Fibroblast of skin of right quadriceps (primary cell): ENCODE measurements at regions not wholly inside any gene's neighbourhood (a gene's known extent, or its start where the extent isn't known, plus 50 kb on each side); places are given as distances from the start of the nearest gene placed in this dataset.
"Not testable (repeated sequence)": the region's sequence is repeated elsewhere in the genome, so short reads cannot be mapped to it uniquely, and the experiment has no call there.

Source experiments
- DNase-seq: peaks from one replicate; pipeline ENCODE4 v3.0.0-alpha.2; 2013

- DNase-seq, result no peak
Measured at GRCh38 chr7:86002858-86003257, 640.9 kb upstream of the GRM3 start.

DNA sequence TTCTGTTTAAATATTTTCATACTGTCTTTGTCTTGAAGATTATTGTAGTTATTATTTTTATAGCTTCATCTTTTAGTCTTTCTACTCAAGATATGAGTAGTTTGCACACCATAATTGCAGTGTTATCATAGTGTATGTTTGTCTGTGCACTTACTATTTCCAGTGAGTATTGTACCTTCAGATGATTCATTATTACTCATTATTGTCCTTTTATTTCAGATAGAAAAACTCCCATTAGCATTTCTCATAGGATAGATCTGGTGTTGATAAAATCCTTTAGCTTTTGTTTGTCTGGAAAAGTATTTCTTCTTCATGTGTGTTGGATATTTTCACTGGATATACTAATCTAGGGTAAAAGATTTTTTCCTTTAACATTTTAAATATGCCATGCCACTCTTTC, 646.2 kb upstream of the GRM3 start:
- no peak for DNase-seq

- no peak for DNase-seq
Measured at GRCh38 chr7:85995101-85995500, 648.6 kb upstream of the GRM3 start.

DNA sequence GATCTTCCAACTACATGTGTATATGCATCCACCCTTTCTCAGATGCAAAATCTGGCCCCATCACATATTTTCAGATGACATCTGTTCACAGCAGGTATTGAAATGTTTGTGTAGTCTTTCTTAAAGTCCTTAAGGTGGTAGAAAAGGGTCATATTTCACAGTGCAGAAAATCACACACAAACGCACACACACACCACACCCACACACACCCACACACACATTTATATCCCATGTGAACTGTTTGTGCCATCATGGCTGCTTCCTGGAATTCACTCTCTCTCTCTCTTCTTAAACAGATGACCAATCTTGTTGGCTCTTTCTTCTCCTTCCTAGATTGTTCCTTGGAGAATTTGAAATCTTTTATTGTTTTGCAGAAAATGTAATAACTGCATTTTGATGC, 663.0 kb upstream of the GRM3 start:
- DNase-seq, result no peak

- DNase-seq, result no peak
Measured at GRCh38 chr7:85974176-85974575, 669.5 kb upstream of the GRM3 start.

- DNase-seq, result no peak
Measured at GRCh38 chr7:85972504-85973141, 671.1 kb upstream of the GRM3 start.

DNA sequence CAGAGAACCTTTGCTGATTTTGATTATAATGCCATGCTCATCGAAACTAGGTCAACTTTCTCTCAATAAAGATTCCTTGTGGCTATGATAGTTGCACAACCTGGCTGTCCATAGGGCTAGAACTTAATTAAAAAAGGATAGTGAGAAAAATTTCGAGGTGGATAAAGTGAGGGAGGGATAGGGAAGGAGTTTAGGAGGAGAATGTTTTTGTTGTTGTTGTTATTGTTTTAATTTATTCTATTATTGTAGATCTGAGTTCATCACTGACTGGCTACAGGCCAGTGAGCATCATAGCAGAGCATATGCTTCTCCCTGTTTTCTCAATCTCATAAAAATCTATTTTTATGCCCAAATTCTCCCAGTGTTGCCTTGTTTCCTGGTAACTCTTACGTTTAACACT, 688.7 kb upstream of the GRM3 start:
- DNase-seq, result no peak

- DNase-seq, result no peak
Measured at GRCh38 chr7:85950871-85951270, 692.8 kb upstream of the GRM3 start.

DNA sequence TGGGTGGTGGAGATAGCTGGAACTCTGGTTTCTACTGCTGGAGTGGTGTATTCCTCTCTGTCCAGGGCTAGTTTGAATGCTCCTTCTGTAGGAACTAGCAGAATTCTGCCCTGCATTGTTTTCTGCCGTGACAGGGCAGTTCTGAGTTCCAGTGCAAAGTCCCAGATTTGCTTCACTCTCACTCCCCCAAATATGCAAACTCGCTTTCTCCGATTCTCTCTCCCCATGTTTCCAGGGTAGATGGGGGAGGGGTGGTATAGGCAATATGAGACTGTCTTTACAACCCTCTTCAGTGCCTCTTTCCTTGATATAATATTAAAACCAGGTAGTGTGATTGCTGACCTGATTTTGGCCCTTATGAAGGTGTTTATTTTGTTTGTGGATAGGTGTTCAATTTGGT, 693.3 kb upstream of the GRM3 start:
- no peak for DNase-seq

DNA sequence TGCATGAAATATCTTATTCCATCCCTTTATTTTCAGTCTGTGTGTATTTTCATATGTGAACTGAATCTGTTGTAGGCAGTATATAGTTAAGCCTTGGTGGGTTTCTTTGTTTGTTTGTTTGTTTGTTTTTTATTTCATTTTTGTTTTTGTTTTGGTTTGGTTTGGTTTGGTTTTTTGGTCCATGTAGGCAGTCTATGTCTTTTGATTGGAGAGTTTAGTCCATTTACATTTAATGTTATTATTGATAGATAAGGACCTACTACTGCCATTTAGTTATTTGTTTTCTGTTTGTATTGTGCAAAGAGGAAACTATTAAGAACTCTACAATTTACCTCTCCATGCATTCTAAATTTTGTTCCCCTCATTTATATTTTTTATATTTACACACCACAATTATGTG, 695.9 kb upstream of the GRM3 start:
- no peak for DNase-seq

DNA sequence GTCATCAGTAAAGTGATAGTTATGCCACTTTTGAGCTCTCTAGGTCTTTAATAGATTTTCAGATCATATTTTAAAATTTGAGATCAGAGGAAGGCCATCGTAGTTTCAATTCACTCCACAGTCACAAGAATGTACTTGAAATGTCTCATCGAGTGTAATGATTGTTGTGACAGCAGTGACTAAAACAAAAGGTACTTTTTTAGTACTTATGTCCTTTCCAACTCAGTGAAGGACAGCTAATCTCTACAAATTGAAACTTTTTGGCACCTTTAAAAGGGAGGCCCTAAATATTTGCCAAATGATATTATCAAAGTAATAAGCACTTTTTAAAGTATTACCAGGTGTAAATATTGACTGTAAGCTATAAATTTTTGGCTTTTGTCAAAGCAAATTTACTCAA, 702.9 kb upstream of the GRM3 start:
- DNase-seq, result no peak

DNA sequence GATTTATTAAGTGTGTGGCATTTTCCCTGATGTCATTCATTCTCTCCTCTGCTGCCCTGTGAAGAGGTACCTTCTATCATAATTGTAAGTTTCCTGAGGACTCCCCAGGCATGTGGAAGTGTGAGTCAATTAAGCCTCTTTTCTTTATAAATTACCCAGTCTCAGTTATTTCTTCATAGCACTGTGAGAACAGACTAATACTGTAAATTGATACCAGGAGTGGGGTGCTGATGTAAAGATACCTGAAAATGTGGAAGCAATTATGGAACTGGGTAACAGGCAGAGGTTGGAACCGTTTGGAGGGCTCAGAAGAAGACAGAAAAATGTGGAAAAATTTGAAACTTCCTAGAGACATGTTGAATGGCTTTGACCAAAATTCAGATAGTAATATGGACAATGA, 711.8 kb upstream of the GRM3 start:
- no peak for DNase-seq

DNA sequence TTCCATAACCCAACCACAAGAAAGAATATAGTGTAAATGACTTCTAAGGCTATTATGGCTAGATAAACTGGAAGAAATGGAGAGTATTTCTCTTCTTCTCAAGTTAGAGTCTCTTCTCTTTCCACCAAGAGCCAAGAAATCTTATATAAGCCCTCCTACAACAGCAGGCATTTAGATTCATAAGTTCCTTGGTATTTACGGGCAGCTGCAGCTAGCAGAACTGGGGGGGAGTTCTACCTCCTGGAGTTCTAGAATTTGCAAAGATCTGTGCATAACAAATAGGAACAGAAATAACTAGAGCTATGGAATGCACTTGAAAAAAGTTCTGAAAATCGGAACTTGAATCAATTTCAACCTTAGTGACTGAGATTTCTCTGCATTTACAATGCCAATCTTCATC, 715.2 kb upstream of the GRM3 start:
- no peak for DNase-seq

GRCh38 chr7:85927226-85927625, 716.5 kb upstream of the GRM3 start:
- no peak for DNase-seq

- DNase-seq, result no peak
Measured at GRCh38 chr7:85924062-85924461, 719.6 kb upstream of the GRM3 start.

DNA sequence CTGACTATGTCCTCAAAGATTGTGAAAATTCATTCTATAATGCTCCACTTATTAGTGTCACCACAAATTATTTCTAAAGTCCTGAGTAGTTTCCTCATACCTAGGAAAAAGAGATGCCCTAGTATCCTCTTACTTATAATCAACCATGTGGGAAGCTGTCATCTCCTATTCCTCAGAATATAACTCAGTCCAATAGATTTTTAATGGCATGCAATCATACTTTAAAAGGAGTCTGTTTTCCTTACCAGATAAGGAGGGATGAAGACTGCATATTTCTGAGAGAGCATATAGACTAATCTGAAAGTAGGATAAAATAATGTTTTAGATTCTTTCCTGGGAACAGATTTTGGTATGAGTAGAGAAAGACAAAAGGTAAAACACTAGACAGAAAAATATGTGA, 727.7 kb upstream of the GRM3 start:
- no peak for DNase-seq

DNA sequence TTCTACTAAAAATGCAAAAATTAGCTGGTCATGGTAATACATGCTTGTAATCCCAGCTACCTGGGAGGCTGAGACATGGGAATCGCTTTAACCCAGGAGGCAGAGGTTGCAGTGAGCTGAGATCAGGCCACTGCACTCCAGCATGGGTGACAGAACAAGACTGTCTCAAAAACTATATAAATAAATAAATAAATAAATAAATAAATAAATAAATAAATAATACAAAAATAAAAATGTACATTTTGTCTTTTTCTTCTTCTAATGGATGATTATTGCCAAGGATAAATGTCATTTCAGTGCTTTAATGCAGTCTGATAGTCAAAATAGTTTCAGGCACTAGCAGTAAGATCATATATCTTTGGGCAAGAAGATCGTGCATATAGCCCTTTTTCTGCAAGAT, 727.6 kb upstream of the SEMA3D start:
- DNase-seq, result no peak

DNA sequence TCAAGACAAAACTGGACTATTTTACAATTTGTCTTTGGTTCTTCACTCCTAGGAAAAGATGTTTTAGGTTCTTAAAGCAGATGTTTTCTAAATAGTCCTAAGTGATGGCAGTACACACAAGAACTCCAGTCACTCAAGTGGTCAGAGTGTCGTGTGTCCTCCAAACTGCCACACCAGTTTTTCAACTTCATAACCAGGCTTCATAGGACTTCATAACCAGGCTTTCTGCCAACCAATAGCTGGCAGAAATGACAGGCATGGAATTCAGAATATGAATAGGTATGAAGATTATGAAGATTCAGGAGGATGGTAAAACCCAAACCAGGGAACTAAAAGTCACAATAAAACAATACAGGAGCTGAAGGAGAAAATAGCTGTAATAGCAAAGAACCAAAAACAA, 721.2 kb upstream of the SEMA3D start:
- no peak for DNase-seq

DNA sequence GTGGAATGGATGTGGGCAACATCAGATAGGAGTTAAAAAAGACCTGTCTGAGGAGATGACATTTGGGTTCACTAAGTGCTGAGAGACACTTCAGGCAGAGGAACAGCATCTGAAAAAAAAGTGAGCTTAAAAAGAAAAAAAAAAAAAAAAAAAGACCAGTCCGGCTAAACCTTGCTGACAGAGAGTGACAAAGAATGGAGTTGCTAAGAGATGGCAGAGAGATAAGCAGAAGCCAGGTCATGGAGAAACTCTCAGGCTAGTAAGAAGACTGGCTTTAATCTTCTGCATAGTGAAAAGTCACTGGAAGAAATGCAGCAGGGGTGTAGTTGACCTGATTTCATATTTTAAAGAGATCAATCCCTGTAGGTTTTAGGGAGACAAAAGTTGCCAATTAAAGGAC, 711.1 kb upstream of the SEMA3D start:
- DNase-seq, result no peak

DNA sequence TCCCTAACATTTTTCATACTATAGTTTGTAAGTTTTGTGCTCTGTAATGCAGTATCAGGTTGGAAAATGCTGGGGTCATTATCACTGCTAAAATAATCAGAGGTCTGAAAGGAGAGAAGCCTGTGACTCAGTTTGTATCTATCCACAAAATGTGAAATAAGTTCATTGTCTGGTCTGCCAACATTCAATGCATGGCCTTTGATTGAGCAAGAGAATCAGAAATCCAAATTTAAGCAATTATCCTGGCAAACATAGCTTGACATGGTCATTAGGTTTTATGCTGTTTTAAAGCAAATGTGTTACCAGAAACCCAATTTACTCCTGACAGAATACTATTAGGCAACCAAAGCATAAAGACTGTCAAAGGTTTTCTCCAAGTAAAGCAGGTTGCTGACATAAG, 709.7 kb upstream of the SEMA3D start:
- no peak for DNase-seq

GRCh38 chr7:85895835-85896234, 709.0 kb upstream of the SEMA3D start:
- no peak for DNase-seq

DNA sequence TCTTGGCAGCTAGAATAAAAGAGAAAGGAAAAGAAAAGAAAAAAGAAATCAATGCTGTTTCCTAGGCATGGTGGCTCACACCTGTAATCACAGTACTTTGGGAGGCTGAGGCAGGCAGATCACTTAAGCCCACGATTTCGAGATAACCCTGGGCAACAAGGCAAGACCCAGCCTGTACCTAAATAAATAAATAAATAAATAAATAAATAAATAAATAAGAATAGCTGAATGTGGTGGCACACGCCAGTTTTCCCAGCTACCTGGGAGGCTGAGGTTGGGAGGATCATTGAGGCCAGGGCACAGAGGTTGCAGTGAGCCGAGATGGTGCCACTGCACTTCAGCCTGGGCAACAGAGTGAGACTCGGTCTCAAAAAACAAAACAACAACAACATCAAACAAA, 705.0 kb upstream of the SEMA3D start:
- DNase-seq, result not testable (repeated sequence)

DNA sequence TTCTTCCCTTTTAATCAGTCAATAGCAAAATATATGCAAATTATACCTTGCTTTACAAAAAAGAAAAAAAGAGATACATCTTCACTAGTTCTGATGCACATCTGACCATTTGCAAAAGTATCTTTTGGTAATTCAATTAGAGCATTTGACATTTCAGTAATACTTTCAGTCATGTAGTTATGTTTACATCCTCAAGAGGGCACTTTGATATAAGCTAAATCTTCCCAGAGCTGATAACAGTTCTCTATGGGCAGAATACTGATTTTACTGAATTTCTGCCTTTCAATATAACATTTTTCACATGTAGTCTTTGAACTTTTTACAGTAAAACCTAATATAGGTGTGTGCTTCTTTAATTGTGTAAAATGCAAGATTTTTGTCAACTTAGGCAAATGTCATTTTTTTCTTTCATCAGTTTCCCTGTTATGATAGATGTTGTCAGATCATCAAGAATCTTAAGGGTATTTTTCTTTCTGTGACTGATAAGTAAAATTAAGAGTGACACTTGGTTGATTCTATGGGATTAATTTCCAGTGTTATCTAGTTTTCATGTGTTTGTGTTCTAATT, 703.5 kb upstream of the SEMA3D start:
- peak; percentile 23 for DNase-seq

- DNase-seq, result no peak
Measured at GRCh38 chr7:85887133-85887532, 700.3 kb upstream of the SEMA3D start.

DNA sequence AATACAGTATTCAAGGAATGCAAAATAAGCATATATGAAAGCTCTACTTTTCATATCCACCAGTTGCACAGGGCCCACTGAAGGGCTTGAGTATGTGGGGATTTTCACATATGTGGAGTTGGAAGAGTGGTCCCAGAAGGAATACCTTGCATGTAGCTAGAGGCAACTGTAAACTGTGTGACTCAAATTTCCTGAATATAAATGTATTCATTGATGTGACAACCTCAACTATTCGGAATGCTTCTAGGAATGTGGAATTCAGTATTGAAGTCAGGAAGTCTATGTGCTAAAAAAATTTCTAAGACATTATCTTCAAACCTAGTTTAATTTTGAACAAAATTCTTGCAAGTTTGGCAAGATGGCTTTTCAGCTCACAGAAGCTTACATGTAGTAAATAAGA, 695.5 kb upstream of the SEMA3D start:
- peak; percentile 28 for DNase-seq

- no peak for DNase-seq
Measured at GRCh38 chr7:85875398-85875797, 688.5 kb upstream of the SEMA3D start.
